GM19324 (cell line): ENCODE measurements at regions not wholly inside any gene's neighbourhood (a gene's known extent, or its start where the extent isn't known, plus 50 kb on each side); places are given as distances from the start of the nearest gene placed in this dataset.
A peak's percentile ranks its signal among the peaks of the same experiment; 100 is the strongest.

Experiments used
- ATAC-seq: cut with Tn5 transposase; IDR thresholded peaks from one replicate; pipeline ENCODE4 v1.9.1; 2021; ENCODE audit warnings: mild to moderate bottlenecking, moderate library complexity; ENCODE audit not compliant: unreplicated experiment, low FRiP score

GRCh38 chr1:239858057-239858456 is 233.6 kb upstream of the FMN2 start:
- ATAC-seq, result no peak

- ATAC-seq, result no peak
Observed at GRCh38 chr1:239858529-239858928, 233.2 kb upstream of the FMN2 start.

GRCh38 chr1:239861985-239862384 is 229.7 kb upstream of the FMN2 start:
- no peak for ATAC-seq

GRCh38 chr1:239868058-239868832 is 223.4 kb upstream of the FMN2 start:
- ATAC-seq, result no peak

- ATAC-seq, result no peak
Observed at GRCh38 chr1:239870194-239870593, 221.5 kb upstream of the FMN2 start.

GRCh38 chr1:239872626-239873025 is 219.1 kb upstream of the FMN2 start:
- ATAC-seq, result no peak

GRCh38 chr1:239874831-239875230 is 216.9 kb upstream of the FMN2 start:
- ATAC-seq, result no peak

GRCh38 chr1:239879321-239880170 is 212.1 kb upstream of the FMN2 start:
- ATAC-seq, result no peak

- ATAC-seq, result no peak
Observed at GRCh38 chr1:239882967-239883366, 208.7 kb upstream of the FMN2 start.

- ATAC-seq, result no peak
Observed at GRCh38 chr1:239884796-239885195, 206.9 kb upstream of the FMN2 start.

GRCh38 chr1:239886266-239886665 is 205.4 kb upstream of the FMN2 start:
- no peak for ATAC-seq

- no peak for ATAC-seq
Observed at GRCh38 chr1:239888639-239889038, 203.0 kb upstream of the FMN2 start.

GRCh38 chr1:239891621-239892358 is 199.9 kb upstream of the FMN2 start:
- ATAC-seq, result no peak

- ATAC-seq, result no peak
Observed at GRCh38 chr1:239892602-239893001, 199.1 kb upstream of the FMN2 start.

- ATAC-seq, result no peak
Observed at GRCh38 chr1:239893127-239893731, 198.5 kb upstream of the FMN2 start.

GRCh38 chr1:239896569-239896968 is 195.1 kb upstream of the FMN2 start:
- ATAC-seq, result no peak

GRCh38 chr1:239896980-239897379 is 194.7 kb upstream of the FMN2 start:
- ATAC-seq, result no peak

GRCh38 chr1:239897458-239897857 is 194.2 kb upstream of the FMN2 start:
- ATAC-seq, result no peak

GRCh38 chr1:239898062-239898730 is 193.5 kb upstream of the FMN2 start:
- ATAC-seq, result peak; percentile 72

GRCh38 chr1:239899747-239900146 is 191.9 kb upstream of the FMN2 start:
- no peak for ATAC-seq
